GM19397 (cell line): ENCODE measurements at regions not wholly inside any gene's neighbourhood (a gene's known extent, or its start where the extent isn't known, plus 50 kb on each side); places are given as distances from the start of the nearest gene placed in this dataset.

Experiments
- ATAC-seq: cut with Tn5 transposase; IDR thresholded peaks from one replicate; pipeline ENCODE4 v1.9.1; 2021; ENCODE audit warnings: mild to moderate bottlenecking, moderate library complexity; ENCODE audit not compliant: unreplicated experiment

DNA sequence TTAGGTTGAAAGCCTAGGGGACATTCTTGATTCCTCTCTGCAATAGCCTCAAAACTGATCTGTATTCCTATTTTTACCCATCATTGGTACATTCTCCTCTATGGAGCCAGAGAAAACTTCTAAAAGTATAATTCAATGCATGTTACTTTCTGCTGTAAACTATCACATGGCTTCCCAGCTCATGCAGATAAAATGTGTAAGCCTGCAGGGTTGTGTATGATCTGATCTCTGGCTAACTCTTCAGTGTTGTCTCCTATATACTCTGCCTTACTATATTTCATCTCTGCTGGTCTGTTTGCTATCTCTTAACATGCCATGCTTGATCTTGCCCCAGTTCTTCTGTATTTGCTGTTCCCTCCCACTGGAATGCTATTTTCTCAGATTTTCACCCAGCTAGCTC lies 323.3 kb upstream of the RSPO3 start:
- no peak for ATAC-seq

DNA sequence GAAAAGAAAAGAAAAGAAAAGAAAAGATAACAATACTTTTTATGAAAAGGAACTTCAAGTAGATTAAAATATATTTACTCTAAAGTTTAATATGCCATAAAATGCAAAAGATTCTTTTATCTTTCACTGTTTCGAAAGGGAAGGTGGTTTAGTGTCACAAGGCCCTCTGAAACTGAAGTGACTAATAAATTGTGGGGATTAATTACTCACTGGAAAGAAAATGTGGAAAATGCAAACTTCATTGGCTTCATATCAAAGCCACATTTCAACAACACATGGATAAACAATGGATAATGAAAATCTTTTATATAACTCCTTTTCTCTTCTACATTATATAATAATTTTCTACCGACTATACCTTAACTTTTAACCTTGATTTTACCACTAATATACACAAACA lies 320.5 kb upstream of the RSPO3 start:
- no peak for ATAC-seq

DNA sequence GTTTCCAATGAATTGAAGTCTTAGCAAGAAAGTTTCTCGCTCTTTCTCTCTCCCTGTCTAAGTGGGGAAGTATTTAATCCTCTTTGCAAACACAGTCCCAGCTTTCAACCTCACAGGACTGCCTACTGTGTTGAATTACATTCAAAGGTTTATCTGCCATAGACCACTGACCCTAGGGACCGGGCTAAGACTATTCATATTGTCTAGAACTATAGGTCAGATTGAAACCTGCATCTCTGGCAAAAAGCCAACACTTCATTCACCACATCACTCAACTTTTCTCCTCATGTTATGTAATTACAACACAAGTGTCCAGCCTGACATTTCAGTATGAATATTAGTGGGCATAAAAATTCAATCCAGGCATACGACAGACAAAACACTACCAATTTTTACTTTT lies 314.7 kb upstream of the RSPO3 start:
- no peak for ATAC-seq

DNA sequence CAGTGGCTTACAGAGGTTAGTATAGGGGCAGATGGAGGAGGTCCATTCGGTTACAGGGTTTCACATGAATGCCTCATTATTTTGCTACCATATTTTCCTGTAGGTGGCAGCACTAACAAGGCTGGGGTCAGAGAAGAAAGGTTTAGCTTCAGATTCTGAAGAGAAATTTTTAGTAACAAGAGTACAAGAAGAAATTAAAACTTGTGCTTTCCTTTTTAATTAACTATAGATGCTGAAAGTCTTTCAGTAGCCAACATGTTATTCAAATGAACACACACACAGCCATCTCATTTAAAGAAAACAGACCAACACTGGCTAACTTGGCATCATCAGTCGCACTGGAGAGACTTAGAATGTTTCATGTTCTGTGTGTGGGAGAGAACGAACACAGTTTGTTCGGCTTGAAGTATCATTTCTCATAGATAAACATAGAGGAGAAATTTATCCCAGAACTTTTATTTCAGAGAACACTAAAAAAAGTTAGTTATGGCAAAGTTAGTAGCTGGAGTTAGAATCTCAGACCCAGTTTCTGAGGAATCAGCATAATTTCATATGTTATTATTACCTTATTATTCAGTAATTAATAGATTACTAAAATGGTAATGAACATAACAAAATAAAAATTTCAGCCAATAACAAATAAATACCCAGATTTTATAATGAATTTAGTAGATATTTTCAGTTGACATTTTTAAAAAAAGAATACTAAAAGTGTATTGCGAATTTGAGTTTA lies 314.0 kb upstream of the RSPO3 start:
- ATAC-seq = no peak

DNA sequence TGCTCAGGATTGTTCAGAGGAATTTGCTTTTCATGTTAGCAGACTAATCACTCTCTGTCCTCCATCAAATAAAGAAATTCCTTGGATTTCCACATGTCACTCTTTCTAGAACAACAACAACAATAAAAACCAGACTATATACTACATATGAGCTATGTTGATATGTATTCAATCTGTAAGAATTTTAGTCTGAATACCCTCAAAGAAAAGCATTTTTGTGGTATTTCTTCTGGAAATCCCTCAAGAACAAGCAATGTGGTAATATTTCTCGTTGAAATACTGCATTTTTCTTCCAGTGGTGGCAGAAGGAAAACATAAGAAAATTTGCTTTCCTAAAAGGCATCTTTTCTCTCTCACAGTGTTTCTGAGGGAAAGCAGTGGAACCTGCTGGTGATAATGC lies 312.6 kb upstream of the RSPO3 start:
- no peak for ATAC-seq

DNA sequence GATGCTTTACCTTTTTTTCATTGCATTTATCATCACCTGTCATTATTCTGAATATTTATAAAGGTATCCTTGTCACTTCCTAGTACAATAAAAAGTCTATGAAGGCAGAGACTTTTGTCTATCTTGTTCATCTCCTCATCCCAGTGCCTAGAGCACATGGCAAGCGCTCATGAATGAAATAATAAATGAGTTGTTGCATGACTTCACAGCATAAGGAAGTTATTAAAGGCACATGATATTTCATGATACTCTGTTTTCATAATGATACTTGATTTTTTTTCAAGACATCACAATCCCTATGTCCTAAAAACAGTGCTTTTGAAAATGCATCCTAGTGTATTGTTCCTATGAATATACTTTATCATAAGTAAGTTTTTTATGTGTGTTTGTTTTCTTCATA lies 310.6 kb upstream of the RSPO3 start:
- ATAC-seq = no peak

DNA sequence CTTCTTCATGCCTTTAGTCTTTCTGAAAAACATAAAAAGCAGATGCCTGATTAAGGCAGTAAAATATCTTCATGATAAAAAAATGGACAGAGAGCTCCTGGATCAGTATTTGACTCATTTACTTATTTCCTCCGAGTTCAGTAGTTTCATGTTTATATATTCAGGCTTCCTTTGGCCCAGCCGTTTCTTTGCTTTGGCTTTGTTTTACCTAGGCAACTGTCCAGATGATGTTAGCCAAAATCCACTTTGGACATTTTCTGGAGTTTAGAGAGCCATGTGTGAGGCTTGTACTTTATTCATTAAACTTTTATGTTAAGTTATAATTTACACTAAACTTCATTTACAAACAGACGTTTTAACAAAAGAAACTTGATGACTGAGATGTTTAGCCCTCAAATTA lies 307.1 kb upstream of the RSPO3 start:
- ATAC-seq = no peak

DNA sequence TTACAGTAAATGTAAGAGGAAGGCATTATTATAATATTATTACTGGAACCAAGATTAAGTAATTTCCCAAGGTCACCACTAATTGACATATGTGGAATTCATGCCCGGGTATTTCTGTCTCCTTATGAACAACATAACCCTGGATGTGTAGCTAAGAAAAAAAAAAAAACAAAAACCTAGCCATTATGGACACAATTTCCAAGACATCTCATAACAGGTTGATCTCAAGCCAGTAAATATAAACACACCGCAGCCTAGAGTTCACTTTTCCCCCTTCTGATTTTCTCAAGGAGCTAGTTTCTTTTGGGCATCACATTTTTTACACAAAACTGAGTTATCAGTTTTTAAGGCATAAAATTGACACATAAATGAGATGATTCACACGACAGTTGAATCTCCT lies 306.5 kb upstream of the RSPO3 start:
- no peak for ATAC-seq

DNA sequence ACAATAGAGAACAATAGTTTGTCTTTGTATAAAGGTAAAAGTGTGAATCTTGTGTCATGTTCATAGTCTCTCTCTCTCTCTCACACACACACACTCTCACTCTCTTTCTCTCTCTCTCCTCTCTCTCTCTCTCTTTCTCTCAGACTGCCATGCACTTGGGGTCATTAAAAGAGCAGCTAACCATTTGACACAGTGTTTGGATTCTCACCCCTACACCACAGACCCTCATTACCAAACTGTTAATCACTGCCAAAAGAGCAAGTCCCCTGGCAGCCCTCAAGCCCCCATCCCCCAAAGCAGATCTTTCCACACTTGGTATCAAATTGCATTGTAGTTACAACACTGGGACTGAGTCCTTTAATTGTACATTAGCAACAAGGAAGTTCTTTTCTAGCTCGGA lies 305.8 kb upstream of the RSPO3 start:
- ATAC-seq = no peak

DNA sequence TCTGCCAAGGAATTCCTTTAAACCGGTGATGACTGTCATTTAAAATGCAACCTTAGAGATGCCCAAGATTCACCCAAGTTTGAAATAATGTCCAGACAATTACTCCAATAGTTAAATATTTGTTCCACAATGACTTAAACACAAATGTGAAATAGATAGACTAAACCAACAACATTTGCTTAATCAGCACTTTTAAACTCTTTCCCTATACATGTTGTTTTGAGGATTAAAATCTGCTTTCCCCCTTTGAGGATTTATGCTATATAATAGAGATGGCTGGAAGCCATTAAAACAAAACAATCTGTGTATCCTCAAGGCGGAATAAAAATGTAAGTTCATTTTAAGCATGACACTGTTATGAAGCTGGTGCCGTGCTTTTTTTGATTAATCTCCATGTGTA lies 297.8 kb upstream of the RSPO3 start:
- ATAC-seq = no peak

DNA sequence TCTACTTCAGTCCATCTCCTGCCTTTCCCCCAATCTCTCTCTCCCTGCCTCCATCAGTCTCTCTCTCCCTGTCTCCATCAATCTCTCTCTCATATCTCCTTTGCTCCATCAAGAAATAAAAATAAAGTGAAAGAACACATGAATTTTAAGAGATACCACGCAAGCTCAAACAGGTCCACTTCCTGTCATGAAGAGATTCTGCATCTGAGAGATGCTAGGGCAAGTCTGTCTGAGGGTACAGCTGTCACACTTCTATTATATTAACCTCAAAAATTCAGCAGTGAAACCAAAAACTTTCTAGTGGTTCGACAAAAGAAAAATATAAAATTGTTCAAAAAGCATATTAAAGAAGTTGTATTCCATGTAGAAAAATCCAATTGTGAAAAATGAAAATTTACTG lies 296.8 kb upstream of the RSPO3 start:
- no peak for ATAC-seq

DNA sequence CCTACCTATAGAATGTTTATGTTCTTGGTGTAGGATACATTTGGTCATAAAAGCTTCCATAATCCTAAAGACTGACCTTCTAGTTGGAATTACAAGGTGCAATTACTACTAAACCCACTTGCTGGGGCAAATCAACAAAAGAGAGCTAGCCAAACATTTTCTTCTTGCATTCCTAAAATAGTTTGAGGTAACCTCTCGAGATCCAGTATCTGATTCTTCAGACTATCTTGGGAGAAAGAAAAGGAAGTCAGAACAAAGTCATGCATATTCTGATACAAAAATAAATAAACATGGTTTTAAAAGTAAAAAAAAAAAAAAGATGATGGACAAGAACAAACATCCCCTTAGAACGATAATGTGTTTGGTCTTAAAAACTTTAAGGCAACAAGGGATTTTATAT lies 294.2 kb upstream of the RSPO3 start:
- ATAC-seq = no peak

DNA sequence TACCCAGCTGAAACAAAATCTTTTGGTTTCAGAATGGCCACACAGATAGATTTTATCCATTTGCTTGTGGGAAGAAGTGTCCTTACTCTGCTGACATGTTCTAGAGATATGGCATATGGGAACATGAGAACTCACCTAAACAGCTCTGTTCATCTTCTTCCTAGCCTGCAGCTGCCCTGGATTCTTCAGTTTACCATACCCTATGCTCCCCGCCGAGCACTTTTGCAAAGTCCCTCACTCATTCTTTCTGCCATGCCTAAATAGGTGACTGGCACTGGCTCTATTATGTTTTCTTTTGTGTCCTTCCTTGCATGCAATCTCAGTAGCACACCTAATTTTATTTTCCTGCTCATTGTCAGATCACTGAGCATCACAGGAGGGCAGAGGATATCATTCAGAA lies 293.7 kb upstream of the RSPO3 start:
- ATAC-seq = no peak

DNA sequence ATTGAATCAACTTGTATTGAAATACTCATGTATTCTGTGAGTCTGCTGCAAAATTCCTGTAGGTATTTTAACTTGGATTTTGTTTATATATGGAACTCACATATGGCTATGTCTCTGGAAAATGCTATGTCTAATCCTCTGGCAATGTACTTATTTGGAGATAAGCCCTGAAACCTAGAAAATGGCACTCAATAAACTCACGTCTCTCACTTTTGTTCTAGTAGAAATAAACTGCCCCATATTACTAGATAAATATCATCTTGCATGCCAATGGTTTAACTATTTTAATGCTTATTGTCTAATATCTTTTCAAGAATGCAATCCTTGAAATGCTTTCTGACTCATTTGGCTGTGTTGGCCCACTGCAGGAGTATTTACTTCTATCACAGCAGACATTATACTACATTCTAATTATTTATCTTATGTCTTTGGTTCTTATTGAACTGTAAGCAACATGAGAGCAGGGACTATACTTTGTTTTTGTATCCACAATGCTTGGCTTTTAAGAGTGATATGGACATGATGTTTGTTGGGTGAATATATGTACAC lies 292.2 kb upstream of the RSPO3 start:
- no peak for ATAC-seq

DNA sequence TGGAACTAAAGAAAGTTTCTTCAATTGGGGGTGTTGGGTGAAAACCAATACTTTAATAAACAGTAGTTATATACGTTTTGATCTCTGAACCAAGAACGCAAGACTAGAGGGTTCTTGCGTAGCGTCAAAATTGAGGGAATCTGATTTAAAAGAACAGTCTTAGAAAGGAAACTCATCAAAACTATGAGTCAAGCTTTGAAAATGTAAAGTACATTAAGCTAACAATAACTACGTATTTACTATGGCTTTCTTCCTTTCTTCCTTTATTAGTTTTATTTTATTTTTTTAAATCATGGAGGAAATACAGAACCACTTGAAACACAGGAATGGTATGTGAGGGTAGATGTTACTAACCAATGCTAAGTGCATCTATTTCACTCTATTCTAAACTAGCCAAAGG lies 287.0 kb upstream of the RSPO3 start:
- no peak for ATAC-seq

DNA sequence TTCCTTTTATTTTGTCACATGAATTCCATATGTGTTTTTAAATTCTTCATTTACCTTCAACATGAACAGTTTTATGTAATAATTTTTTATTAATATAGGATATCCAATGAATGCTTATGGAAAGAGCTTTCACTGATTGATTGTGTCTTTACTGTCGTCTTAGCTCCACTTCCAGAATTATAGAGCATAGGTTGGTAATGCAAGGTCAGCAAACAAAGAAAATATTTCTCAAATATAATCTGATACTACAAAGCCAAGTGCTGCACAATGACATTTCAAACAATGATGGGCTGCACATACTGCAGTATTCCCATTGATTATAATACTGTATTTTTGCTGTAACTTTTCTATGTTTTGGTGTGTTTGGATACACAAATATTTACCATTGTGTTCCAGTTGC lies 275.7 kb upstream of the RSPO3 start:
- no peak for ATAC-seq

DNA sequence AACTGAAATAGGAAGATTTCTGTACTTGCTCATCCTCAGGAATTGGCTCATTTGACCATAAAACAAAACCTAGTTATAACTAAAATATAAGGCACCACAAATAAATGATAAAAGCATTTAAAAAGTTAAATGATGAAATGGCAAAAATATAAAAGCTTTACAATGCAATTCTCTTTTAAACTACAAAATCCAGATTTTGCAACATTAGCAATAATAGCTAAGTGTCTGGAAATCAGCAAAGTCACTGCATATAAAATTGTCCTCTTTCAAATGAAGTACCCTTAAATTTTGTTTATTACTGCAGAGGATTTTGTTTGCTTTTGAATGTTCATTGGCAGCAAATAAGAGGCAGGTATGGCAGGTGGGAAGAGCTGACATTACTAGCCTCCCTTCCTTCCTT lies 270.4 kb upstream of the RSPO3 start:
- no peak for ATAC-seq

DNA sequence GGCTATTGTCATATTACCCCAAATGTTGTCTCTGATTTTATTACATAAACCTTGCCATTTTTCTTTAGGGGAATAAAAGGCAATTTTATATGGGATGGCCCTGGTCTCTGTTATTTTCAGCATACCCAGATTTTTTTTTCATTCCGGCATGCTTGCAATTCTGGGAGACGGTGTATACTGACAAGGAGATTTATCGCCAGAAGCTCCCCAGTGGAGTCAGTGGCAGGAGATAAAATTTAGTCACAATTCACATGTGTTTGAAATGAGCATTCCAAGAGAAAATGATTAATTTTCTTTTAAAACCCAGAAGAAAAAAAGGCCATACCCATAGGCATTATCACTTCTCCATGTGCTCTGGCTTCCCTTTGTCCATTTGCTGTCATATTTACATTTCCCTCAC lies 250.8 kb upstream of the RSPO3 start:
- ATAC-seq = no peak

DNA sequence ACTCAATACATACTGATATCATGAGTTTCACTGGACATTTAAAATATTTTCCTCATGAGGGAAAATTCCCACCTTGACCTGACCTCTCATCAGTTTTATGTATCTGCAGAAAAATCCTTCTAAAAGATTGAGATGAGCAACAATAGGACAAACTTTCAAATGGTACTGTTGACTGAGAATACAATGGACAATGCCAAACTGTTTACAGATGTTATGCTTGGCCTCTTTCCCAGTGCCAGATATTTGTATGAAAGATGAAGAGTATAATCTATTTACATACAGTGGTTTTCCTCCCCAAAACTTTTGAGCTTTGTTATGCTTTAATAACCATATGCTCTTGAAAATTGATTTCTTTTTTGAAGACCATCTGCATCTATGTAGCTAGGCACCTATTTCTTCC lies 245.1 kb upstream of the RSPO3 start:
- no peak for ATAC-seq

DNA sequence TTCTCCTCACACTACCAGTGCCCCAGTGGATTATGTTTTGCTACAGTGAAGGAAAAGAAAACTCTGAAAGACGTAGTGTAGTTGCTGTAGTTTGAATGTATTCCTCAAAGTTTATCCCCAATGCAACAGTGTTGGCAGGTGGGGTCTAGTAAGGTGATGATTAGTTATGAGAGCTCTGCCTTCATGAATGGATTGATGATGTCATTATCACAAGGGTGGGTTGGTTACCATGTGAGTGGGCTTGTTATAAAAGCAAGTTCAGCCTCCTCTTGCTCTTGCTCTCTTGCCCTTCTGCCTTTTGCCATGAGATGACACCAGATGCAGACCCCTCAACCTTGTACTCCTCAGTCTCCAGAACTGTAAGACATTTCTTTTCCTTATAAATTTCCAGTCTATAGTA lies 244.7 kb upstream of the RSPO3 start:
- no peak for ATAC-seq

DNA sequence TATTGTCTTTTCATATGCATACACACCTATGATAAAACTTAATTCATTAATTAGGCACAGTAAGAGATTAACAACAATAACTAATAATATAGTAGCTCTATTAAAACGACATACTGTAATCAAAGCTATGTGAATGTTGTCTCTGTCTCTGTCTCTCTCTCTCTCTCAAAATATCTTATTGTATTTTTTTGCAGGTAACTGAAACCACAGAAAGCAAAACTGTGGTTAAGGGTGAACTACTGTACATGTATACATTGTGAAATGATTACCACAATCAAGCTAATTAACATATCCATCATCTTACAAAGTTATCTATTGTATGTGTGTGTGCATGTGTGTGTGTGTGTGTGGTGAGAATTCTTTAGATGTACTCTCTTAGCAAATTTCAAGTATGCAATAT lies 242.0 kb upstream of the RSPO3 start:
- no peak for ATAC-seq

DNA sequence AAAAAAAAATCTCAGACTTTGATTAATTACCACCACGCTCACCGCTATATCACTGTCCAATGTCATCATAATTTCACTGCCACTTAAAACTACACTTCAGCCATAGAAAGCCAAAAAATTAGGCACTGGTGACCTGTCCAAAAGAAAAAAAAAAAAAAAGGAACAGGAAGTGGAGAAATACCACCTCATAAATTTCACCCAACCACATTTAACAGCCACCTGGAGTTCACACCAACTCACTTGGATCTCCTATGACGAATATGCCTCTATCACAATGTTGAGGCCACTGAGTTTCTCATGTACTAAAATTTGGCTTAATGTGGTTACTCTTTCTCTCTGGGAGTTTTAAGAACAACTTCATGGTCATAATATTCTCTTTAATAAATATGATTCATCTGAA lies 237.5 kb upstream of the RSPO3 start:
- no peak for ATAC-seq

DNA sequence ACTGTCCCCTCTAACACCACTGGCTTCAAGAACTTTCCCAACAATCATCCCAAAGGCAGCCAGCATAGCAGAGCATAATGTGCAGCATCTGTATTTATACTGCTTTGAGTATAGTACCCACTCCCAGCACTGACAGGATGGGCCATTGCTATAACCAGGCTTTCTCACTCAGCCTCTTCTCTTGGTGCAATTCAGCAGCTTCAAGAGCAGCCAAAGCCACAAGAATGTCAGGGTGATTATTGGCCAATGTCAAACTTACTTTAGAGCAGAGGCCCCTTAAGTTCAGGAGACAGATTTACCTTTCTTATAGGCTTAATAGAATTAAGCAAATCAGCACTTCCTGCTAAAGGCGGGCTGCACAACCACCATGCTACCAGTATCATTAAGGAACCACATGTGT lies 232.4 kb upstream of the RSPO3 start:
- no peak for ATAC-seq
